Prostate gland (tissue), 2 donors: ENCODE measurements at regions not wholly inside any gene's neighbourhood (a gene's known extent, or its start where the extent isn't known, plus 50 kb on each side); places are given as distances from the start of the nearest gene placed in this dataset.

ENCODE experiments used
- POLR2A ChIP-seq: fragments of 450-650 bp; IDR thresholded peaks from one replicate; pipeline ENCODE4 v1.6.1; 2016; ENCODE audit warnings: antibody characterized with exemption, mild to moderate bottlenecking
- POLR2AphosphoS5 ChIP-seq: sonication (generic); formaldehyde crosslinking; IDR thresholded peaks from one replicate; pipeline ENCODE4 v1.6.1; 2017; ENCODE audit warnings: antibody characterized with exemption
- TF ChIP-seq, protein P1 (sequence below), 4 experiments: fragments of 200-600 bp in 2 of 4; fragments of 450-650 bp in 2 of 4; sonication (generic) in 2 of 4; IDR thresholded peaks; 1 replicate in 3 of 4; 2 replicates in 1 of 4; pipeline ENCODE4 v1.5.1; 2016 to 2019; ENCODE audit warnings: antibody characterized with exemption in 4 of 4, mild to moderate bottlenecking in 2 of 4, moderate library complexity in 2 of 4

DNA sequence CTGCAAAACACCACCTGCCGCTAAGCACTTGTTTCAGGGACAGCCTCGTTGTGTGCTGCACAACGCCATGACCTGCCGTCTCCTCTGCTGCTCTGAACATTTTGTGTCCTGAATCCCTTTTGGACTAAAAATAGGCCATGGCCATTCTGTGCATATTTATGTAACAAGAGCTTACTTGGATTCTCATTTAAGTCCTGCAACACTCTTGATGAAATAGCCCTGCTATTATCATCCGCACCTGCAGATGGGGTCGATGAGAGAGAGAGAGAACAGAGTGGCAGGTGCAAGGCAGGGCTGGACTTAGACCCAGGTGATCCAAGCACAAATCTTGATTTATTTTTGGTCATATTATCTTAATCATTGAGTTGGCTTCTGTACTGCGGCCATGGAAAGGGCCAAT lies 121.2 kb upstream of the PRKCQ start:
- TF ChIP-seq, protein P1, sequence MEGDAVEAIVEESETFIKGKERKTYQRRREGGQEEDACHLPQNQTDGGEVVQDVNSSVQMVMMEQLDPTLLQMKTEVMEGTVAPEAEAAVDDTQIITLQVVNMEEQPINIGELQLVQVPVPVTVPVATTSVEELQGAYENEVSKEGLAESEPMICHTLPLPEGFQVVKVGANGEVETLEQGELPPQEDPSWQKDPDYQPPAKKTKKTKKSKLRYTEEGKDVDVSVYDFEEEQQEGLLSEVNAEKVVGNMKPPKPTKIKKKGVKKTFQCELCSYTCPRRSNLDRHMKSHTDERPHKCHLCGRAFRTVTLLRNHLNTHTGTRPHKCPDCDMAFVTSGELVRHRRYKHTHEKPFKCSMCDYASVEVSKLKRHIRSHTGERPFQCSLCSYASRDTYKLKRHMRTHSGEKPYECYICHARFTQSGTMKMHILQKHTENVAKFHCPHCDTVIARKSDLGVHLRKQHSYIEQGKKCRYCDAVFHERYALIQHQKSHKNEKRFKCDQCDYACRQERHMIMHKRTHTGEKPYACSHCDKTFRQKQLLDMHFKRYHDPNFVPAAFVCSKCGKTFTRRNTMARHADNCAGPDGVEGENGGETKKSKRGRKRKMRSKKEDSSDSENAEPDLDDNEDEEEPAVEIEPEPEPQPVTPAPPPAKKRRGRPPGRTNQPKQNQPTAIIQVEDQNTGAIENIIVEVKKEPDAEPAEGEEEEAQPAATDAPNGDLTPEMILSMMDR (IDR thresholded peaks at IDR 0.05): no peak
- TF ChIP-seq POLR2A: no peak
- TF ChIP-seq POLR2AphosphoS5: no peak
